K562 (cell line): ENCODE measurements at regions not wholly inside any gene's neighbourhood (a gene's known extent, or its start where the extent isn't known, plus 50 kb on each side); places are given as distances from the start of the nearest gene placed in this dataset.

ENCODE experiments used
- CREM ChIP-seq: IDR thresholded peaks from 2 replicates; pipeline ENCODE4 v1.6.1; 2014; ENCODE audit warnings: antibody characterized with exemption, low read depth
- CXXC5 ChIP-seq: fragments of 250-450 bp; sonication (Bioruptor Pico); IDR thresholded peaks from 2 replicates; pipeline ENCODE4 v1.8.0; 2022; ENCODE audit warnings: inconsistent platforms, mild to moderate bottlenecking, moderate library complexity
- GTF2F1 ChIP-seq: IDR thresholded peaks from 2 replicates; pipeline ENCODE4 v1.6.1; 2011; ENCODE audit warnings: low read depth, low read length, improper control_type of control experiment
- L3MBTL2 ChIP-seq: fragments of 450-650 bp; IDR thresholded peaks from 2 replicates; pipeline ENCODE4 v1.6.1; 2016; ENCODE audit warnings: mild to moderate bottlenecking, moderate library complexity
- NUFIP1 ChIP-seq: fragments of 450-650 bp; IDR thresholded peaks from 2 replicates; pipeline ENCODE4 v1.6.1; 2018; ENCODE audit not compliant: partially characterized antibody
- POLR2G ChIP-seq: fragments of 200-400 bp; formaldehyde crosslinking; IDR thresholded peaks from 2 replicates; pipeline ENCODE4 v1.6.1; 2017; ENCODE audit warnings: low read depth, mild to moderate bottlenecking, antibody characterized with exemption, low read length, moderate library complexity
- RAD21 ChIP-seq, 2 experiments: fragments of 250-450 bp in 1 of 2; fragments of 450-650 bp in 1 of 2; sonication (Bioruptor Pico) in 1 of 2; formaldehyde crosslinking in 1 of 2; IDR thresholded peaks in 1 of 2; conservative IDR thresholded peaks in 1 of 2; 2 replicates each; pipeline versions ENCODE4 v1.4.0 to v1.8.0; 2020 to 2022; ENCODE audit warnings: mild to moderate bottlenecking in 2 of 2, moderate library complexity in 1 of 2
- RCOR1 ChIP-seq, 2 experiments: IDR thresholded peaks; 2 replicates each; pipeline ENCODE4 v1.6.1; 2012; ENCODE audit warnings: low read depth in 2 of 2, low read length in 2 of 2, borderline replicate concordance in 1 of 2, improper control_type of control experiment in 1 of 2
- SMAD4 ChIP-seq: fragments of 250-450 bp; sonication (Bioruptor Pico); conservative IDR thresholded peaks from 2 replicates; pipeline ENCODE4 v1.8.0; 2021; ENCODE audit warnings: inconsistent platforms, mild to moderate bottlenecking, moderate library complexity
- TEAD4 ChIP-seq, 2 experiments: sonication (generic) in 1 of 2; formaldehyde crosslinking in 1 of 2; IDR thresholded peaks; 2 replicates each; pipeline versions ENCODE4 v1.6.1 to v1.8.0; 2012 to 2022; ENCODE audit warnings: borderline replicate concordance in 1 of 2, inconsistent platforms in 1 of 2, low read length in 1 of 2, mild to moderate bottlenecking in 1 of 2, missing genetic modification reagents in 1 of 2
- ZC3H4 ChIP-seq: sonication (generic); formaldehyde crosslinking; IDR thresholded peaks from 2 replicates; pipeline ENCODE4 v1.9.0; 2021; ENCODE audit warnings: missing genetic modification reagents, borderline replicate concordance
- ZNF551 ChIP-seq: fragments of 250-450 bp; sonication (Bioruptor Pico); IDR thresholded peaks from 2 replicates; pipeline ENCODE4 v1.5.0; 2021; ENCODE audit warnings: mild to moderate bottlenecking, moderate library complexity
- ZNF79 ChIP-seq: fragments of 250-450 bp; sonication (Bioruptor Pico); IDR thresholded peaks from 2 replicates; pipeline ENCODE4 v1.4.0; 2020; ENCODE audit warnings: low read depth, mild to moderate bottlenecking, moderate library complexity
- TF ChIP-seq, protein P1 (sequence below): fragments of 450-650 bp; IDR thresholded peaks from 2 replicates; pipeline ENCODE4 v1.6.1; 2016; ENCODE audit warnings: mild to moderate bottlenecking, moderate library complexity

DNA sequence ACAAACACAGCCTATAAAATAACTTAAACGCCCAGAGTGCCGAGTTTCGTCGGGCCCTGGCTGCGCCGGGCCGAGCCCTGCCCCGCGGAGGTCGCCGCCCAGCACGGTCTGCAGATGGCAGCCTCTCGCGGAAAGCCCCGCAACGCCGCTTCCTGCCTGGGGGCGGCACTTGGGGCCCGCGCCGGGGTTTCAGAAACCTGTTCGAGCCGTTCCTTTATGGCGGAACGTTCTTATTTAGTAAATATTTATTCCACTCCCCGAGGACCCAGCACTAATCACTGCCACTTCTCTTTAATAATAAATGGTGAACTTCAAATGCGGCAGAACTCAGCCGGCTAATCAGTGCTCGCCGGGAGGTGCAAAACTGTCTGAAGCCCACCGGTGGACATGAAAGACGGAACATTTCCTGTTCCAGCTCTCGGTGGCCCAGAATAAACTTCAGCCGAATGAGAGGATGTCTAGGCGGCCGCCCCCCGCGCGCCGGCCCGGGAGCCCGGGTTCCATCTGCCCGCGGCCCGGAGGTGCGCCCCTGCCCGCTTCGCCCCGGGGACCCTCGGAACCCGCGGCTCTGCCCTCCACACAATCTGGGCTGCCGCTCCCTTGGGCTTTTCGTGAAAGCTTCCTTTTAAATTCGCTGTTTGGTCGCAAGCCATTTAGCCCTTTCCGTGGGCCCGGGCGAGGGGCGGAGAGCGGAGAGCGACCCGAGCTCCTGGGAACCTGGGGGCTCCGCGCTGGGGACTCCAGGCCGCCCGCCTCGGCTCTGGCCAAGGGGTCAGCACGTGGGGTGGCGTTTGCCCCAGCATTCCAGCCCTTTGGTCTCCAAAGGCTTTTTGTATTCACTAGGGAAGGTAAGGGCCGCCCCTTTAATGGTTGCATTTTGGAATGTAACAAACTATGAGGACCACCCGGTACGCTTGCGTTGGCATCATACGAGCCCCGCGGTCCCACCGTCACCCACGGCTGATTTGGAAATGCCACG is 110.8 kb upstream of the ATP11B start (continued):
- TF ChIP-seq, protein P1, sequence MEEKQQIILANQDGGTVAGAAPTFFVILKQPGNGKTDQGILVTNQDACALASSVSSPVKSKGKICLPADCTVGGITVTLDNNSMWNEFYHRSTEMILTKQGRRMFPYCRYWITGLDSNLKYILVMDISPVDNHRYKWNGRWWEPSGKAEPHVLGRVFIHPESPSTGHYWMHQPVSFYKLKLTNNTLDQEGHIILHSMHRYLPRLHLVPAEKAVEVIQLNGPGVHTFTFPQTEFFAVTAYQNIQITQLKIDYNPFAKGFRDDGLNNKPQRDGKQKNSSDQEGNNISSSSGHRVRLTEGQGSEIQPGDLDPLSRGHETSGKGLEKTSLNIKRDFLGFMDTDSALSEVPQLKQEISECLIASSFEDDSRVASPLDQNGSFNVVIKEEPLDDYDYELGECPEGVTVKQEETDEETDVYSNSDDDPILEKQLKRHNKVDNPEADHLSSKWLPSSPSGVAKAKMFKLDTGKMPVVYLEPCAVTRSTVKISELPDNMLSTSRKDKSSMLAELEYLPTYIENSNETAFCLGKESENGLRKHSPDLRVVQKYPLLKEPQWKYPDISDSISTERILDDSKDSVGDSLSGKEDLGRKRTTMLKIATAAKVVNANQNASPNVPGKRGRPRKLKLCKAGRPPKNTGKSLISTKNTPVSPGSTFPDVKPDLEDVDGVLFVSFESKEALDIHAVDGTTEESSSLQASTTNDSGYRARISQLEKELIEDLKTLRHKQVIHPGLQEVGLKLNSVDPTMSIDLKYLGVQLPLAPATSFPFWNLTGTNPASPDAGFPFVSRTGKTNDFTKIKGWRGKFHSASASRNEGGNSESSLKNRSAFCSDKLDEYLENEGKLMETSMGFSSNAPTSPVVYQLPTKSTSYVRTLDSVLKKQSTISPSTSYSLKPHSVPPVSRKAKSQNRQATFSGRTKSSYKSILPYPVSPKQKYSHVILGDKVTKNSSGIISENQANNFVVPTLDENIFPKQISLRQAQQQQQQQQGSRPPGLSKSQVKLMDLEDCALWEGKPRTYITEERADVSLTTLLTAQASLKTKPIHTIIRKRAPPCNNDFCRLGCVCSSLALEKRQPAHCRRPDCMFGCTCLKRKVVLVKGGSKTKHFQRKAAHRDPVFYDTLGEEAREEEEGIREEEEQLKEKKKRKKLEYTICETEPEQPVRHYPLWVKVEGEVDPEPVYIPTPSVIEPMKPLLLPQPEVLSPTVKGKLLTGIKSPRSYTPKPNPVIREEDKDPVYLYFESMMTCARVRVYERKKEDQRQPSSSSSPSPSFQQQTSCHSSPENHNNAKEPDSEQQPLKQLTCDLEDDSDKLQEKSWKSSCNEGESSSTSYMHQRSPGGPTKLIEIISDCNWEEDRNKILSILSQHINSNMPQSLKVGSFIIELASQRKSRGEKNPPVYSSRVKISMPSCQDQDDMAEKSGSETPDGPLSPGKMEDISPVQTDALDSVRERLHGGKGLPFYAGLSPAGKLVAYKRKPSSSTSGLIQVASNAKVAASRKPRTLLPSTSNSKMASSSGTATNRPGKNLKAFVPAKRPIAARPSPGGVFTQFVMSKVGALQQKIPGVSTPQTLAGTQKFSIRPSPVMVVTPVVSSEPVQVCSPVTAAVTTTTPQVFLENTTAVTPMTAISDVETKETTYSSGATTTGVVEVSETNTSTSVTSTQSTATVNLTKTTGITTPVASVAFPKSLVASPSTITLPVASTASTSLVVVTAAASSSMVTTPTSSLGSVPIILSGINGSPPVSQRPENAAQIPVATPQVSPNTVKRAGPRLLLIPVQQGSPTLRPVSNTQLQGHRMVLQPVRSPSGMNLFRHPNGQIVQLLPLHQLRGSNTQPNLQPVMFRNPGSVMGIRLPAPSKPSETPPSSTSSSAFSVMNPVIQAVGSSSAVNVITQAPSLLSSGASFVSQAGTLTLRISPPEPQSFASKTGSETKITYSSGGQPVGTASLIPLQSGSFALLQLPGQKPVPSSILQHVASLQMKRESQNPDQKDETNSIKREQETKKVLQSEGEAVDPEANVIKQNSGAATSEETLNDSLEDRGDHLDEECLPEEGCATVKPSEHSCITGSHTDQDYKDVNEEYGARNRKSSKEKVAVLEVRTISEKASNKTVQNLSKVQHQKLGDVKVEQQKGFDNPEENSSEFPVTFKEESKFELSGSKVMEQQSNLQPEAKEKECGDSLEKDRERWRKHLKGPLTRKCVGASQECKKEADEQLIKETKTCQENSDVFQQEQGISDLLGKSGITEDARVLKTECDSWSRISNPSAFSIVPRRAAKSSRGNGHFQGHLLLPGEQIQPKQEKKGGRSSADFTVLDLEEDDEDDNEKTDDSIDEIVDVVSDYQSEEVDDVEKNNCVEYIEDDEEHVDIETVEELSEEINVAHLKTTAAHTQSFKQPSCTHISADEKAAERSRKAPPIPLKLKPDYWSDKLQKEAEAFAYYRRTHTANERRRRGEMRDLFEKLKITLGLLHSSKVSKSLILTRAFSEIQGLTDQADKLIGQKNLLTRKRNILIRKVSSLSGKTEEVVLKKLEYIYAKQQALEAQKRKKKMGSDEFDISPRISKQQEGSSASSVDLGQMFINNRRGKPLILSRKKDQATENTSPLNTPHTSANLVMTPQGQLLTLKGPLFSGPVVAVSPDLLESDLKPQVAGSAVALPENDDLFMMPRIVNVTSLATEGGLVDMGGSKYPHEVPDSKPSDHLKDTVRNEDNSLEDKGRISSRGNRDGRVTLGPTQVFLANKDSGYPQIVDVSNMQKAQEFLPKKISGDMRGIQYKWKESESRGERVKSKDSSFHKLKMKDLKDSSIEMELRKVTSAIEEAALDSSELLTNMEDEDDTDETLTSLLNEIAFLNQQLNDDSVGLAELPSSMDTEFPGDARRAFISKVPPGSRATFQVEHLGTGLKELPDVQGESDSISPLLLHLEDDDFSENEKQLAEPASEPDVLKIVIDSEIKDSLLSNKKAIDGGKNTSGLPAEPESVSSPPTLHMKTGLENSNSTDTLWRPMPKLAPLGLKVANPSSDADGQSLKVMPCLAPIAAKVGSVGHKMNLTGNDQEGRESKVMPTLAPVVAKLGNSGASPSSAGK = peak; percentile 14; the same call in 1 of the 2 replicates
- TF ChIP-seq ZNF79 (CRISPR knock-in tag) = no peak
- TF ChIP-seq ZC3H4 (CRISPR knock-in tag) = no peak
- TF ChIP-seq CXXC5 (CRISPR knock-in tag) = peak; percentile 52; the same call in 1 of the 2 replicates
- peak in 1 of 2 experiments; percentile 32; a peak in 1 of 4 replicates for TF ChIP-seq RAD21 (CRISPR knock-in tag; conservative IDR thresholded peaks at IDR 0.05 in 1 of 2, IDR thresholded peaks at IDR 0.05 in 1 of 2)
- 0 out of 2 replicates have a peak, but pooled peaks have one; percentile 10 for TF ChIP-seq CREM
- no peak for TF ChIP-seq SMAD4
- no peak for TF ChIP-seq NUFIP1
- no peak for TF ChIP-seq ZNF551 (CRISPR knock-in tag)
- no peak for TF ChIP-seq RCOR1 (IDR thresholded peaks at IDR 0.05; ENCODE audit: borderline replicate concordance in 1 of 2, low read depth in 2 of 2, low read length in 2 of 2)
- no peak for TF ChIP-seq TEAD4 (IDR thresholded peaks at IDR 0.05; ENCODE audit: low read length)
- TF ChIP-seq TEAD4 (CRISPR knock-in tag; IDR thresholded peaks at IDR 0.05; ENCODE audit: borderline replicate concordance) = no peak
- no peak for TF ChIP-seq GTF2F1
- TF ChIP-seq POLR2G = peak; percentile 66
- 0 out of 2 replicates have a peak, but pooled peaks have one; percentile 28 for TF ChIP-seq L3MBTL2
